ENCODE measurements at regions not wholly inside any gene's neighbourhood (a gene's known extent, or its start where the extent isn't known, plus 50 kb on each side); places are given as distances from the start of the nearest gene placed in this dataset.
"Not testable (repeated sequence)": the region's sequence is repeated elsewhere in the genome, so short reads cannot be mapped to it uniquely, and the experiment has no call there.

- not testable (repeated sequence) for DNase-seq (ENCODE audit: low spot score)
Measured at GRCh38 chr5:91241460-91241859, 141.7 kb downstream of the ARRDC3 start.

GRCh38 chr5:91240175-91240574 is 142.9 kb downstream of the ARRDC3 start:
- DNase-seq (ENCODE audit: low spot score) = no peak

- no peak for DNase-seq (ENCODE audit: low spot score)
Measured at GRCh38 chr5:91235271-91235694, 147.8 kb downstream of the ARRDC3 start.

DNA sequence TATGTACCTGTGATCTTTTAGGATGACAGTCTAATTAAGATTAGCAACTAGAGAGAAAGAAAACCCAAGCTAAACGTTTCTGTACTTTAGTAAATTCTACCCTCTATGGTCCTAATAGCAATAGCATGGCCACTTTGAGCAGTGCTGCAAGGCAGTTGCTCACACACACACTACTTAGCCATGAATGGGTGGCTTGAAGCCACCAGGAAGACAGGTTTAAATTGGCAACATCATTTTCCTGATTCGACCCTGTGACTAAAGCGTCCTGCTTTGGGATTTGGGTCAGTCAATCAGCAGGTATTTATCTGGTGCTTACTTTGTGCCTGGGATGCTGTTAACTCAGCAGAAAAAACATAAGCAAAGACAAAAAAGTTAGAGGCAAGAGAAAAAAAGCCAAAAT is 150.6 kb downstream of the ARRDC3 start:
- no peak for DNase-seq (ENCODE audit: low spot score)

GRCh38 chr5:91229031-91229727 is 153.9 kb downstream of the ARRDC3 start:
- no peak for DNase-seq (ENCODE audit: low spot score)

- no peak for DNase-seq (ENCODE audit: low spot score)
Measured at GRCh38 chr5:91228188-91228587, 154.9 kb downstream of the ARRDC3 start.

GRCh38 chr5:91225848-91226686 is 157.1 kb downstream of the ARRDC3 start:
- no peak for DNase-seq (ENCODE audit: low spot score)

DNA sequence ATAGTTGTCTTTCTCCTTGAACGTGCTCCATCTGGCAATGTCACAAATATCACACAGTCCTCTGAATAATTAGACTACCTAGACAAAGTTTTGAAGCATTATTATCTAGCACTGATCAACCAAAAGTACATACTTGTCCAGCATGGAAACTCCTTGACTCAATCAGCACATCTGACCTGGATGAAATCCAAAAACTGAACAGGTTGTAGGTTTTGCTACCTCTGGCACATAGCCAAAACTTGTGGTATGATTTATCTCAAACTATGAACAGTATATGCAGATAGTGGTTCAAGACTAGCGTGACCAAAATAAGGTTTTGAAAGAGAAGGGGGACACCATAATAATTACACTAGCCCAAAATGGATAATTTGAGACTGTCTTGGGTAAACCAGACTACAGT is 158.1 kb downstream of the ARRDC3 start:
- no peak for DNase-seq (ENCODE audit: low spot score)

GRCh38 chr5:91224456-91224855 is 158.7 kb downstream of the ARRDC3 start:
- no peak for DNase-seq (ENCODE audit: low spot score)

DNA sequence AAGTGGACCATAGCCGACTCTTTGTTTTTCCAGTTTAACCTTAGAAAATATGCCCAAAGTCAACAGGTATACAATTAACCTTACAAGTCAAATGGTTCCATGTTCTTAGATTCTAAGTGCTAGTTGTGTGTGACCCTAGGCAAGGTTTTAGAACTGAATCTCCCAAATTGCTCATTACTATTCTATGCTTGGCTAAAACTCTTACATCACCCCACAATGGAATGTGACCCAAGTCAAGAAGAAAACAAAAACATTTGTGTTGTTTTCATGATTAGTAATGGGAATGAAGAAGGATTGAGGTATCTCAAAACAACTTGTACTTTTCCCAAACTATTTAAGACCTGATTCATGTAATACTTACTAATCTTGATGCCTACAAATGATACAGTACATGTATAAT is 159.2 kb downstream of the ARRDC3 start:
- DNase-seq (ENCODE audit: low spot score) = no peak

DNA sequence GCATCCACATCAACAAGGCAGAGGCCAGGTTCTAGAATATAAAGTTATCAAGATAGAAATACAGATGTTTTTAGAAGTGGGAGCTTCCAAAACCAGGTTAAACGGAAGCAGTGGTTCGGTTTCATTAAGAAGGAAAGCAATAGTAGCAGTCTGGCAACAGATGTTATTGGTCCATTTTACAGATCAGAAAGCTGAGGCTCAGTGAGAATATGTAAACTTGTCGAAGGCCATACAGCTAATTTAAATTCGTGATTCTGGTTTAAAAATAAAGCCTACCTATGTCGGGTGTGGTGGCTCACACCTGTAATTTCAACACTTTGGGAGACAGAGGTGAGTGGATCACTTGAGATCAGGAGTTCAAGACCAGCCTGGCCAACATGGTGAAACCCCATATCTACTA is 160.6 kb downstream of the ARRDC3 start:
- no peak for DNase-seq (ENCODE audit: low spot score)

- DNase-seq (ENCODE audit: low spot score) = no peak
Measured at GRCh38 chr5:91221917-91222316, 161.2 kb downstream of the ARRDC3 start.

- DNase-seq (ENCODE audit: low spot score) = peak; percentile 43
Measured at GRCh38 chr5:91219803-91220371, 163.2 kb downstream of the ARRDC3 start.

- DNase-seq (ENCODE audit: low spot score) = peak; percentile 21
Measured at GRCh38 chr5:91219091-91219802, 163.9 kb downstream of the ARRDC3 start.

DNA sequence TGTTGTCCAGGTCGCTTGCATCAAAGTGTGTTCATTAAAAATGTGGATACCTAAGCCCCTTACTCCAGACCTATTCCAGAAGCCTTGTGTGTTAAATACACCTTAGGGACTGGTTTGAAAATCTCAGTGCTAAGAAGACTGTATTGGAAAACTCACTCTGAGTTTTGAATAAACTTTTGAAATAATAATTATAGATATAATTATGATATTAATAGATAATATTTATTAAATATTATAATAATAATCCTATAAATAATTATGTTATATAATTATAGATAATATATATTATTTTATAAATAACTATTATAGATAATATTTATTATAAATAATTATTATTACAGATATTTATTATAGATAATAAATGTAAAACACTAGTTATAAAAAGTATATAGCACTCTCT is 165.3 kb downstream of the ARRDC3 start:
- DNase-seq (ENCODE audit: low spot score) = no peak

DNA sequence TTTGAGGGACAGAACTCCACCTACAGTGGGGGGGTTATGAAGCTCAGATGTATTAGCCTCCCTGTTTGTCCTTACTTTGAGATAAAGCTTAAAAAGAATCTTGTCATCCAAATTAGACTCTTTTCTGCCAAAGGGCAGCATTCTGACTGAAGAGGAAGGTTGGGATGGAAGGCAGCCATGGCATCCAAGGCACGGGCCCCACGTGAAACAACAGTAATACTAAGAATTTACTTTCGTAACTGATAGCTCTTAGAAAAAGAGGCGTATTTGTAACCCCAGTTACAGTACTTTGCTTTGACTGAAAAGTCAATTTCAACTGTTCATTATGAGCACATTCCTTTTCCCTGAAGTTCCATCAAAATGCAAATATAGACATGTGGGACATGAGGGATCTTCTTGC is 168.5 kb downstream of the ARRDC3 start:
- DNase-seq (ENCODE audit: low spot score) = no peak
